ENCODE measurements at regions not wholly inside any gene's neighbourhood (a gene's known extent, or its start where the extent isn't known, plus 50 kb on each side); places are given as distances from the start of the nearest gene placed in this dataset.

DNA sequence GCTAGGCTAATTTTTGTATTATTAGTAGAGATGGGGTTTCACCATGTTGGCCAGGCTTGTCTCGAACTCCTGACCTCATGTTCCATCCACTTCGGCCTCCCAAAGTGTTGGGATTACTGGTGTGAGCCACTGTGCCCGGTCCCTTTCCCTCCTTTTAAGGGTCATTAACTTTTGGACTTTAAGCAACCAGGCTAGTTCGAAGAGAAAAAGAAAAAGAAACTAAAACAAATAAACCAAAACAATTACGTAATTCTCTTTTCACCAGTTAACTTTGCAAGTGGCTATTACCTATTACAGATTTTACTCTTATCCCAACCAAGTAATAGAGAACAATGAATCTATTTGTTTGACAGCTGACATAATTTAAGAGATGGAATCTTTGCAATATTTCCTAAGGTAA lies 72.8 kb upstream of the SEMA3C start:
- no peak overlapping the region for H3K4me3 ChIP-seq
- no peak overlapping the region for H3K27ac ChIP-seq
- no peak overlapping the region for H3K4me2 ChIP-seq
- H3K36me3 ChIP-seq = no peaks in the 10 kb centered on the region
- no peak for TF ChIP-seq Cebpa-rat (IDR thresholded peaks at IDR 0.05)
- no peaks in the 10 kb centered on the region for H4K20me1 ChIP-seq
- H3K9ac ChIP-seq = no peak overlapping the region
- peaks cover 0 to 14% (median 0%) of the 10 kb centered on the region in 11 experiments; a peak in 3 of 22 replicates for H3K9me3 ChIP-seq (replicated peaks in 1 of 11)
- no peaks in the 10 kb centered on the region for H3K27me3 ChIP-seq
- H3K4me1 ChIP-seq = no peaks in the 10 kb centered on the region

DNA sequence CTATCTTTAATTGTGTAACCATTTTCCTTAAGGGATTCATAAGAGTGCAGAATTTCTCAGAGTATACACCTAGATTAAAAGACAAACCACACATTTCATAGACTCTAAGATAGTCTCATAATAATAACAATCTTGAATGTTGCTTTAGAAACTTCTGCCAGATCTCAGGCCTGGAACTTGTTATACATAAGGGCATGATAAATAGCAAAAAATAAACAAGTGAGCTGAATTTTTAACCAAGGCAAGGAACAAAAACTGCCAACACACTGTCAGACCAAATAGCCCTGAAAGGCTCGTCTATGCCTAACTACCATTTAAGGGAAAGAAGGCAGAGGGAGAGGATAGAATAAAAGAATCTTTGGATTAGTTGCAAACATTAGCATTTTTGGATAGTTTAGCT lies 65.8 kb upstream of the SEMA3C start:
- no peak overlapping the region for H3K27ac ChIP-seq
- H3K36me3 ChIP-seq = no peaks in the 10 kb centered on the region
- H3K4me2 ChIP-seq = no peak overlapping the region
- no peak overlapping the region for H3K4me3 ChIP-seq
- peaks cover 0 to 14% (median 0%) of the 10 kb centered on the region in 11 experiments; a peak in 3 of 22 replicates for H3K9me3 ChIP-seq (replicated peaks in 1 of 11)
- no peaks in the 10 kb centered on the region for H3K4me1 ChIP-seq
- no peaks in the 10 kb centered on the region for H3K27me3 ChIP-seq
- no peak for TF ChIP-seq Cebpa-rat (IDR thresholded peaks at IDR 0.05)
- H3K9ac ChIP-seq = no peak overlapping the region
- H4K20me1 ChIP-seq = no peaks in the 10 kb centered on the region

DNA sequence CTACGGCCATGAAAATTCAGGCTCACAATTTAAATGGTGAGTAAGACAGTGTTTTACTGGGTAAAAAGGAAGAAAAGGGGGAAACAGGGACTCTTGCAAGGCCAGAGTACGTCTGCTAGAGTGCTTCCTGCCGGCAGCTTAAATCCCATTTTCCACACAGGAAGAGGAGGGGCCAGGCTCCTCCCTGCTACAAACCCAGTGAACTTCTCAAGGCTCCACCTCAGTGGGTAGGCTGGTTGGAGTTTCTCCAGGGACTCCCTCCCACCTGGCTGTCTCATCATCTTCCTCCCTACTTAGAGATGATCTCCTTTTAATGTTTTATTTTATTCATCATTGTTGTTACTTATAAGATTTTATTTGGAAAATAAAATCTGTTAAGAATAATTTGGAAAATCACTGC lies 62.6 kb upstream of the SEMA3C start:
- Histone ChIP-seq H3K4me3 (no peak overlapping the region), H3K9ac (no peak overlapping the region), H3K27ac (no peak overlapping the region), H4K20me1 (no peaks in the 10 kb centered on the region), H3K4me1 (no peaks in the 10 kb centered on the region), H3K4me2 (no peak overlapping the region), H3K9me3 (replicated peaks in 1 of 11) (peaks cover 0 to 13% (median 5%) of the 10 kb centered on the region in 11 experiments; a peak in 13 of 22 replicates), H3K36me3 (no peaks in the 10 kb centered on the region), H3K27me3 (no peaks in the 10 kb centered on the region)
- no peak for TF ChIP-seq Cebpa-rat (IDR thresholded peaks at IDR 0.05)

DNA sequence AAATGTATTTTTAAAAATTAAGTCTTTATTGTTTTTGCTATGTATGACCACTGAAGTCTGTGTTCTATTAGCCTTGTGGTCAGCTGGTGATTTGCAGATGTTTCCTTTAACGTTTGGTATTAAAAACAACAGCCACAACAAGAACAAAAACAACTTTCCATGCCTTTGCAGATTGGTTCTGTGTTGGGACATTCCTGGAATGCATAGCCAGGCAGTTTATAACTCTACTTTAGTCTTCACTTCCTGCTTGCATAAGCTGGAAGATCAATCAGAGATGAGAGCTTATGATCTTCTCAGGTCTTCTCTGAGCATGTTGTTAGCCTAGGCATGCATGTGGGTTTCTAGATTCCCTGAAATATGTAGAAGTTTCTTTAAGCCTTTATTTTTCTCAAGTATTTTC lies 58.9 kb upstream of the SEMA3C start:
- Histone ChIP-seq H3K27ac (no peak overlapping the region), H3K36me3 (no peaks in the 10 kb centered on the region), H3K4me1 (no peaks in the 10 kb centered on the region), H4K20me1 (no peaks in the 10 kb centered on the region), H3K4me2 (no peak overlapping the region), H3K9ac (no peak overlapping the region), H3K4me3 (no peak overlapping the region), H3K9me3 (replicated peaks in 1 of 11) (peaks cover 8 to 29% (median 14%) of the 10 kb centered on the region in 11 experiments; a peak in 20 of 22 replicates), H3K27me3 (no peaks in the 10 kb centered on the region)
- TF ChIP-seq Cebpa-rat (IDR thresholded peaks at IDR 0.05) = no peak

DNA sequence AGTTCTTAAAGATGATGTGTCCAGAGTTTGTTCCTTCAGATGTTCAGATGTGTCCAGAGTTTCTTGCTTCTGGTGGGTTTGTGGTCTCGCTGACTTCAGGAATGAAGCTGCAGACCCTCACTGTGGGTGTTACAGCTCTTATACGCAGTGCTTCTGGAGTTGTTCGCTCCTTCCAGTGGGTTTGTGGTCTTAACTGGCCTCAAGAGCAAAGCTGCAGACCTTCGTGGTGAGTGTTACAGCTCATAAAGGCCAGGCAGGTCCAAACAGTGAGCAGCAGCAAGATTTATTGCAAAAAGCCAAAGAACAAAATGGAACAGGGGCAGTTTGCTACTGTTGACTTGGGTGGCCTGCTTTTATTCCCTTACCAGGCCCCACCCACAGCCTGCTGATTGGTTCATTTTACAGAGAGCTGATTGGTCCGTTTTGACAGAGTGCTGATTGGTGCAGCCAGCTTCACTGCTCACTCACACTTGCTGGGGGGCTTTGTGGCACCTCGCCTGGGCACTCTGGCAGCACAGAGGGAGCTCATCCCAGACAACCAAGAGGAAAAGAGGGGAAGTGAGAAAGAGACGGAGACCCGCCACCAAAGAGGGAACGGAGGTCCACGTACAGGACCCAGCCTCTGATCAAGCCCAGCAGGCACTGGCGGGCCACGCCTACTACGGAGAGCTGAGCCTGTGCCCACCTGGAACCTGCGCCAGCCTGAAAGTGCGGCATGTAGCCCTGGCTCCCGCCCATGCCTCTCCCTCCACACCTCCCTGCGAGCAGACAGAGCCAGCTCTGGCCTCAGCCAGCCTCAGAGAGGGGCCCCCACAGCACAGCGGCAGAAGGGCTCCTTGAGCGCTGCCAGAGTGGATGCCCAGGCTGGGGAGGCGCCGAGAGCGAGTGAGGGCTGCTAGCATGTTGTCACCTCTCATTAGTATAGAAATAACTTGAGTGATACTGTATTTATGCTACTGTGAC lies 55.8 kb upstream of the SEMA3C start:
- Histone ChIP-seq H3K27me3 (no peaks in the 10 kb centered on the region), H3K4me1 (no peaks in the 10 kb centered on the region), H3K27ac (no peak overlapping the region), H3K9ac (no peak overlapping the region), H3K36me3 (no peaks in the 10 kb centered on the region), H3K4me2 (no peak overlapping the region), H3K9me3 (replicated peaks in 1 of 11) (peaks cover 8 to 29% (median 14%) of the 10 kb centered on the region in 11 experiments; a peak in 20 of 22 replicates), H3K4me3 (no peak overlapping the region), H4K20me1 (no peaks in the 10 kb centered on the region)
- no peak for TF ChIP-seq Cebpa-rat (IDR thresholded peaks at IDR 0.05)

DNA sequence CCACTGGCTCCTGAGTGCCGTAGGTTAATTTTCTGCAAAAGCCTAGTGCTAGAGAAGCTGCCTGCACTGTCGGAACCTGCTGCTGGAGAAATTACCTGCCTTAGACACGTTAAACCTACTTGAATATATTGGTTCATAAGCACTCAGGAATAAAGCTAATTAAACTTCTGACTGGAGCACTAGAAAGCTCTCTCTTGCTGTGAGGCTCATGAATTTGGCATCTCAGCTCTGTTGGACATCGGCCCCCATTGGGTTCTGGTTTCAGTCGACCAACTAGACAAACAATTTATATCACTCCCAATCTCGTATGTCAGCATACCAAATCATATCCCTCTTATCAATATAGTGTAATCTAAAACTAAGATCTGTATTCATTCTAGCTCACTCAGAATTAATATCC lies 52.4 kb upstream of the SEMA3C start:
- no peaks in the 10 kb centered on the region for H4K20me1 ChIP-seq
- peaks cover 6 to 14% (median 9%) of the 10 kb centered on the region in 11 experiments; a peak in 18 of 22 replicates for H3K9me3 ChIP-seq (replicated peaks in 1 of 11)
- H3K4me3 ChIP-seq = no peak overlapping the region
- H3K4me1 ChIP-seq = peaks cover 0 to 13% (median 0%) of the 10 kb centered on the region in 10 experiments; a peak in 5 of 20 replicates
- H3K27me3 ChIP-seq = no peaks in the 10 kb centered on the region
- no peak overlapping the region for H3K27ac ChIP-seq
- no peak overlapping the region for H3K4me2 ChIP-seq
- H3K9ac ChIP-seq = no peak overlapping the region
- TF ChIP-seq Cebpa-rat (IDR thresholded peaks at IDR 0.05) = no peak
- H3K36me3 ChIP-seq = no peaks in the 10 kb centered on the region
